ENCODE measurements at regions not wholly inside any gene's neighbourhood (a gene's known extent, or its start where the extent isn't known, plus 50 kb on each side); places are given as distances from the start of the nearest gene placed in this dataset.

DNA sequence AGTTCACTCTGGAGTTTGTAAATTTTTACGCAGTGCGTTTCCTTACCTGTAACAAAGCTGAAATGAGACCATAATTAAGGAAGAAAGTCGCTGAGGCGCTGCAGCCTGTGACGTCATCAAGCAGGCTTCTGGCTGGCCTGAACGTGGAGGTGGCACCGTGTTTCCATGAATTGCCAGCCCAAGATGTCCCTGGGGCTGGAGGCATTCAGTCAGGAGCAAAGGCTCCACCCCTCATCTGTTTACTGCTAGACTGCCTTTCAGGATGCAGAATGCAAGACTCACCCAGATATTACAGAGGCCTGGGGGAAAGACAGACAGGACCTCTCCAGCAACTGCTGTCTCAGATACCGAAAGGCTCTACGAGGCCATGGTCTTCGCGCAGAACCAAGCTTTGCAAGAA, 424.6 kb downstream of the TSHZ3 start:
- TF ChIP-seq CTCF (IDR thresholded peaks at IDR 0.05) (no peak), POLR2A (IDR thresholded peaks at IDR 0.05) (no peak), EP300 (IDR thresholded peaks at IDR 0.05) (no peak), POLR2AphosphoS5 (IDR thresholded peaks at IDR 0.05) (no peak)
